SK-MEL-5 (cell line): ENCODE measurements at regions not wholly inside any gene's neighbourhood (a gene's known extent, or its start where the extent isn't known, plus 50 kb on each side); places are given as distances from the start of the nearest gene placed in this dataset.

Experiments
- DNase-seq: peaks from one replicate; pipeline ENCODE4 v3.0.0-alpha.2; 2016; ENCODE audit warnings: low read depth, low spot score
- in situ Hi-C: cut with HindIII; loops from 2 replicates; pipeline ENCODE4 v1.10.0; 2016; ENCODE audit warnings: low sequenced_read_pairs, high pct_unique_total_duplicates, low pct_unique_long_range_greater_than_20kb

DNA sequence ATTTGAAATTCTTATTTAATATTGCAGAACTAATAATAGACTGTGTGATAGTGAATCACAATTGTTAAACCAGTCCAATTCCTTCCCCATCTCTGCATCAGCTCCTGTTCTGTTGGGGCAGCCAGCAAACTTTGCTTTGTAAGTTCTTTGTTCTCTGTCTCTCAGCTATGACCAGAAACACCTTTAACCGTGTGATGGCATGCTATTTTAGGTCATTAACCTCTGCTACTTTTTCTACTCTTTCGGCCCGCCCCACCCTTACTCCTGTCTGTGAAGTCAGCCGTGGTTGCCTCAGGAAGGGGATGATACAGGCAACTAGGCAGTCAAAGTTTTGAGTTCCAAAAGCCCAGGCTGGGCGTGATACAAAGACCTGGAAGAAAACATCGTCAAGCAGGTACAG, 51.3 kb upstream of the EGFL6 start:
- no peak for DNase-seq
- in situ Hi-C loops = no loop called here

DNA sequence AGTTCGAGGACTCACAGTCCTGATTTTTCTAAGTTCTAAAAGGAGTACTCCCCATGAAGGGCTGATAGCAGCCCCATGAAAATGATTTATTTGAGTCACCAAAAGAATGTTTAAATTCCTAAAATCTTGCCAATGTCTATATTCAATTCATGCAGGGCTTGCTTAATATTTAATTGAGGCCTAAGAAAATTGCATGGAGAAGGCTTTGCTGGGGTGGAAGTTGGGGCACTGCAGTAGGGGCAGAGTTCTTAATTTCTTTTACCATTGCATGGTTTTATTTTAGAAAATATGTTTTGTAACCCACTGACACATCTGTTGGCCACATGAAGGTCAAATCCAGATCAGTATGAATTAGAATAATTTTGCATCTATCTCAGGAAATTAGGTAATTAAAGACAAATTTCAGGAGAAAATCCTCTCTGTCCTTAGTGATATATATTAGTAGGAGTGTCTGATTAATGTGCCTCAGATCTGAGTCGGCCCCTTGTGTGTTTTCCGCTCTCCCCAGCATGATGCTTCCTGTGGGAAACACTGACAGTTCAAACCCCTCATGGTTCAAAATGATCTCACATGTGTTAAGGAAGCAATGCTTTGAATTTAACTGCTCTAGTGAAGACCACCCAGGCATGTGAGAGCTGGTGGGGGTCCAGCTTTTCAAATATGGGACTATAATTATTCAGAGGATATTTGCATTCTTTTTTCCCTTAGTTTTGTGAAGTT, 54.0 kb upstream of the EGFL6 start:
- DNase-seq = no peak
- in situ Hi-C loops = no loop called here

DNA sequence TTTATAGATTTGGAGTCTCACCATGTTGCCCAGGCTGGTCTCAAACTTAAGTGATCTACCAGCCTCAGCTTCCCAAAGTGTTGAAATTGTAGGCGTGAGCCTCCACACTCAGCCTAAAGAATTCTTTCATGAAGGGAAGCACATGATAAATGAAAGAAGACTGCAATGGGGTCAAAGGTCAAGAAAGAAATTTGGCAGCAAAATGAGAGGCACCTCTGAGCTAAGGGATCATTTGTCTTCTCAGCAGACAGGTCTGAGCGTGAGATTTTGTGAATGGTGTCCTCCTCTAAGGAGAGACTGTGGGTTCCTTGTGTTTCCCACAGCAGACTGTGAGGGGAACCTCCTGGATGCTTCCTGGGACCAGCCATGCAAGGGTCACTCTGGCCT, 57.5 kb upstream of the EGFL6 start:
- DNase-seq = no peak
- in situ Hi-C loops = no loop called here

DNA sequence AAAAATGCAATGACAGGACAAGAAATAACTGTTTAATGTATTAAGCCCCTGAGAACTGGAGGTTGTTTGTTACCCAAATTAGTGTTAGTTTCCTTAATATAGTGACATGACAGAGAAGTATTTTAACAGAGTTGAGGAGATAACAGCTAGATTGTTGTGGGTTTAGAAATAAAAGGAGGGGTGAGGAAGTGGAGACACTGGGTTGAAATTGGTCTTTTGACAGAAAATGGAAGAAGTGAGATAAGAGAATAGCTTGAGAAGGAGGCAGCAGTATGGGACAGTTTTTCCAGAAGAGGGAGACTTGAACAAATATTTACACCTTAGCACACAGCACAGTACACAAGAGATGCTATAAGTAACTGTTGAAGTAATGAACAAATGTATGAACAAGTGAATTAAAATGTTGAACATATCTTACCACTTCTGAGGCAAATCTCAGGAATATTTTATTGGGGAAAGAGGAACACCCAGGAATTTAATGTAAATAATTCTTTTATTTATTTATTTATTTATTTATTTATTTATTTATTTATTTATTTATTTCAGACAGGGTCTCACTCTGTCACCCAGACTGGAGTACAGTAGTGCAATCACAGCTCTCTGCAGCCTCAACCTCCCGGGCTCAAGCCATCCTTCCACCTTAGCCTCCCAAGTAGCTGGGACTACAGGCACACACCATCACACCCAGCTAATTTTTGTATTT, 58.0 kb upstream of the EGFL6 start:
- in situ Hi-C loops = no loop called here
- no peak for DNase-seq

GRCh38 chrX:13507893-13508292, 61.5 kb upstream of the EGFL6 start:
- in situ Hi-C loops = no loop called here
- DNase-seq = no peak

DNA sequence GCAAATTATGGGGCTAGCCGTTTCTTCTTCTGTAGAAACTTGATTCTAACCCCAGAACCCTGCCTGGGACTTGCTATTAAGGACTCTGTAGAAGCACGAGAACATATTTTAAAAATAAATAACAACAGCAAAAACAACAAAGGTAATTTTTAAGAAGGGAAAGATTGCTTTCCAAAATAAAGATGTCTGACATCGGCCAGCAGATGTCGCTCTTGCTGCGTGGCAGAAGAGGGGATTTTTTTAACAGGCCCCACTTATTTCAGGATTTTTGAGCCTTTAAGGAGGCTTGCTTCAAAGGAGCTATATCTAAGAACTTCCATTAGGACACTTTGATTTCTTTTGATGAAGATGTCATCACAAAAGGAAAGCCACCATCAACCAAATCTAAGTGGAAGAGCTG, 62.8 kb upstream of the EGFL6 start:
- peak; percentile 56 for DNase-seq
- in situ Hi-C loops = no loop called here

GRCh38 chrX:13502590-13502989, 66.8 kb upstream of the EGFL6 start:
- no peak for DNase-seq
- in situ Hi-C loops = no loop called here

DNA sequence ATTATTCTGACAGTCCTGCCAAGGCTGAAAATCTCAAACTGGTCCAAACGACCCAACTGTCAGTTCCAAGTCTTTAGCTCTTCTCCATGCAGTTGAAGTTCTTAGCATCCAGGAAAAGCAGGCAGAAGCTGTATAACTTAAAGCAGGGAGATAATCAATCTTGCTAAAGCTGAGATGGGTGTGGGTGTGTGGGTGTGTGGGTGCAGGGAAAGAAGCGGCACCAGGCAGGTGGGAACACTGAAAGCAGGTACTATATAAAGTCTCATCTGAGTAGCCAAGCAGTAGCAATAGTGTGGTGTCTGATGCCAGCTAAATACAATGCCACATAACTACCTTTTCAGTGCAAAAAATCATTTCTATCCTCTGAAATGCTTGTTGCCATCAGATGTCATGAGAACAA, 69.7 kb upstream of the EGFL6 start:
- in situ Hi-C loops = no loop called here

GRCh38 chrX:13498238-13498637, 71.2 kb upstream of the EGFL6 start:
- DNase-seq = no peak
- in situ Hi-C loops = no loop called here

More for the DNA sequence above, 69.7 kb upstream of the EGFL6 start:
- DNase-seq = no peak

- in situ Hi-C loops = no loop called here
- no peak for DNase-seq
Measured at GRCh38 chrX:13495232-13495631, 74.2 kb upstream of the EGFL6 start.

GRCh38 chrX:13494562-13494961, 74.8 kb upstream of the EGFL6 start:
- in situ Hi-C loops = no loop called here
- DNase-seq = no peak

GRCh38 chrX:13493659-13494058, 75.7 kb upstream of the EGFL6 start:
- DNase-seq = no peak
- in situ Hi-C loops = no loop called here

DNA sequence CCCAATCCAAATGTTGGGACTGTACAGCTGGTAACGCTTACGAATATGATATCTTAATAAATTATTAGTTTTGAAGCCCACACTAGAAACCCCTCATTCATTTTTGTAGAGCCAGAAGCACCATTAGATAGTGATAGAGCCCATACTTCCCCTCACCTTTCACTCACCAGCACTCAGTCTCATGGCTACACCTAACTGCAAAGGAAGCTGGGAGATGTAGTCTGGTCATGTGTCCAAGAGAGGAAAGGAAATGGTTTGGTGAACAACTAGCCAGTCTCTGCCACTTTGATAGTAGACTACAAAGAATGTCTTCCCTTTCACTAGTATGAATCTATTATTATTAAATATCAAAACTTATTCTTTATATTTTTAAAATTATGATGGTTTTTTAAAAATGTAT, 77.1 kb upstream of the EGFL6 start:
- no peak for DNase-seq
- in situ Hi-C loops = no loop called here

DNA sequence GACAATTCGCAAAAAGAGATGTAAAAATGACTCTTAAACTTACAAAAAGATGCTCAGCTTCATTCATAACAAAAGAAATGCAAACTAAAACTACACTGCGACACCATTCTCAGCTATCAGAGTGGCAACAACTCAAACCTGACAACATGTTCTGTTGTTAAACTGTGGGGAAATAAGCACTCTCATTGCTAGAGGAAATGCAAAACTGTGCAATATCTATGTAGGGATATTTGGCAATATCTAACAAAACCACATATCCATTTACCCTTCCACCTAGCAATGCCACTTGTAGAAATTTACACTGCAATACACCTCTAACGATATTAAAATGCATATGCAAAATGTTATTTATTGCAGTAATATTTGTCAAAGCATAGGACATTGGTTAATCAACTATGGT, 78.3 kb upstream of the EGFL6 start:
- no peak for DNase-seq
- in situ Hi-C loops = no loop called here

- in situ Hi-C loops = no loop called here
- no peak for DNase-seq
Measured at GRCh38 chrX:13489454-13489853, 79.9 kb upstream of the EGFL6 start.

- DNase-seq = peak; percentile 61
- in situ Hi-C loops = no loop called here
Measured at GRCh38 chrX:13487731-13488505, 81.5 kb upstream of the EGFL6 start.

DNA sequence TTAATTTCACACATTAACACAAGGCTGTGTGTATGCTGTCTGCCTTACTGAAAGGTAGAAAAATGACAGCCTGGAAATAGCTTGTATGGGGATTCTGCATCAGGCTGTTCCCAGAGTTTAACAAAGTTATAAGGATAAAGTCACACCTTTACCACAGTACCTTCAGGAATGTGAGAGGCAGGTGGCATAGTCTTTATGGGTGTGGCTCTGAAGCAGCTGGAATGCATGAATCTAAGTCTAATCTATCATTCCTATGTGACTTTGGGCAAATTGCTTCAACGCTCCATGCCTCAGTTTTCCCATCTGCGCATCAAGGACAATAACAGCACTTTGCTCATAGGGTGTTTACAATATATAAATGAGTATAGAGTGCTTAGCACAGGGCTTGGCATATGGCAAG, 84.2 kb upstream of the EGFL6 start:
- DNase-seq = no peak
- in situ Hi-C loops = no loop called here

DNA sequence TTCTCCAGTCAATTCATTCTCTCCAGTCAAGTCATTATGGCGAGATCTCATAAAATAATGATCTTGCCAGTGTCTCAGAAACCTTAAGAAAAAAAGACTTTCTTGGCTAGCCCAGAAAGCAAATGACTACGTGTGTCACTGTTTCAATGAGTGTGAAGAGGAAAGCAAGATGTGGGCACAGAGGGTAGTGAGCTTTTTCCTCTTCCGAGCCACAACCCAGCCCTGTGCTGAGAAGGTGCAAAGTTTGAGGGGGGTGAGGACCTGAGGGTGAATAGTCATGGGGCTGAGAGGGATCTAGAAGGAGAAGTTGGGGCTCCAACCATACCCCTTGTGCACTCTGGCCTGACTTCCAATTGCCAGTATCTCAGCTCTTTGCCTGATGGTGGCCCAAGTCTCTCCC, 85.6 kb upstream of the EGFL6 start:
- no peak for DNase-seq
- in situ Hi-C loops = no loop called here
